ENCODE measurements at regions not wholly inside any gene's neighbourhood (a gene's known extent, or its start where the extent isn't known, plus 50 kb on each side); places are given as distances from the start of the nearest gene placed in this dataset.

DNA sequence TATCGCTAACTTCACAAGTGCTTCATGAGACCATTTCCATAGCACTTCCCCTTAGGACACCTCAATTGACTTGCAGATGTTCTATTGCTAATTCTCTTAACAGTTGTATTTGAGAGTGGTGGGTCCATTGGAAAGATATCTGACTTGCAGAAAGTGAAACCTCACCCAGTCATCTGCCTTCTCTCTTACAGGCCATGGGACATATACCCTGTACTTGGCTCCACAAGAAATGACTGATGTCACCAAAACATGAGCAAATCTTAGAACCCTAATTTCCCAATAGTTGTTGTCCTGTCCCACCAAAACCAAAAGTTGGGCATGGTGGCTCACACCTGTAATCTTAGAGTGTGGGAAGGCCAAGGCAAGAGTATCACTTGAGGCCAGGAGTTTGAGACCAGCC lies 101.9 kb upstream of the MAML3 start:
- no peak for DNase-seq (ENCODE audit: low read depth)
- no peak overlapping the region for H3K4me3 ChIP-seq (ENCODE audit: low read depth, low read length)
- TF ChIP-seq, protein P1, sequence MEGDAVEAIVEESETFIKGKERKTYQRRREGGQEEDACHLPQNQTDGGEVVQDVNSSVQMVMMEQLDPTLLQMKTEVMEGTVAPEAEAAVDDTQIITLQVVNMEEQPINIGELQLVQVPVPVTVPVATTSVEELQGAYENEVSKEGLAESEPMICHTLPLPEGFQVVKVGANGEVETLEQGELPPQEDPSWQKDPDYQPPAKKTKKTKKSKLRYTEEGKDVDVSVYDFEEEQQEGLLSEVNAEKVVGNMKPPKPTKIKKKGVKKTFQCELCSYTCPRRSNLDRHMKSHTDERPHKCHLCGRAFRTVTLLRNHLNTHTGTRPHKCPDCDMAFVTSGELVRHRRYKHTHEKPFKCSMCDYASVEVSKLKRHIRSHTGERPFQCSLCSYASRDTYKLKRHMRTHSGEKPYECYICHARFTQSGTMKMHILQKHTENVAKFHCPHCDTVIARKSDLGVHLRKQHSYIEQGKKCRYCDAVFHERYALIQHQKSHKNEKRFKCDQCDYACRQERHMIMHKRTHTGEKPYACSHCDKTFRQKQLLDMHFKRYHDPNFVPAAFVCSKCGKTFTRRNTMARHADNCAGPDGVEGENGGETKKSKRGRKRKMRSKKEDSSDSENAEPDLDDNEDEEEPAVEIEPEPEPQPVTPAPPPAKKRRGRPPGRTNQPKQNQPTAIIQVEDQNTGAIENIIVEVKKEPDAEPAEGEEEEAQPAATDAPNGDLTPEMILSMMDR (conservative IDR thresholded peaks at IDR 0.05; ENCODE audit: low read depth, low read length) = no peak

DNA sequence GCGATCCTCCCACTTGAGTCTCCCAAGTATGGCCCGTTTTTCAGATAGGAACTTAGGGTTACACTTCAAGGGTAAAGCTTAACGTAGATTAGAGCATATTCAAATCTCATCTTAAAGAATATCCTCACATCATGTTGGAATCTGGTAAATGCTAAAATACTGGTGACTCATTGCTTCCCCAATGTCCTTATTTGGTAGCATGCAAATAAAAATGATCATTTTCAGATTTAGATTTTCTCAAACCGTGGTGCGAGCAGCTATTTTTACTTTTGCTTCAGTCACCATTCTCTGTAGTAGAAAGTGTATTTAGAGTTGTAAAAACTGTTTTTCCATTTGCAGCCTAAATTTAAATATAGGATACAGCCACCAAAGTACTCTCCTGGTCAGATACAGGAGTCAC lies 101.5 kb upstream of the MAML3 start:
- no peak for DNase-seq (ENCODE audit: low read depth)
- H3K4me3 ChIP-seq (ENCODE audit: low read depth, low read length) = no peak overlapping the region
- TF ChIP-seq, protein P1 (conservative IDR thresholded peaks at IDR 0.05; ENCODE audit: low read depth, low read length) = no peak

DNA sequence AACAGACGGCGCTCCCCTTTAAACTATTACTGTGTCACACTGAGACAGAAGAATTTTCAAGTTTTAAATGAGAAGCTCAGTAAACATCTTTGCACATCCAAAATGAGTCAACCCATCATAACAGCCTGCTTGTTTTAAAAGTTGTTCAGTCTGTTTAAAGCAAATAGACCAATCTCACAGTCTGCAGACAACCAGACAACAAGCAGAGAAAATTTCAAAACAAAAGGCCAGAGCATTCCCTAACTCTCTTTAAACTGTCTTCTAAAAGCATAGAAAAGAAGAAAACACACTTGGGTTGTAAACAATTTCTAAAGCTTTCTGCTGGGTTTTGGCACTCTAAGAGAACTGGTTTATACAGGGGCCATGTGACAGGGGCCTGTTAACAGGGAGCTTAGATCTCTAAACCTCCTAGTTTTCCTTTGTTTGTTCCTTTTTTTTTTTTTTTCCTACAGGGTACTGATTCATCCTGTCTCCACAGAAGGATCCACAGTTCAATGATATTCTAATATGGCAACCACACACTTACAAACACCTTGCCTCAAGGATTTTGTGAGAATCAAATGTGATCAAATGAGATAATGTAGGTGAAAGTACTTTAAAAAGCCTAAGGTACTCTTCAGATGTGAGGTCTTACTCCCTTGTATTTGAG lies 100.8 kb upstream of the MAML3 start:
- TF ChIP-seq, protein P1 (conservative IDR thresholded peaks at IDR 0.05; ENCODE audit: low read depth, low read length) = no peak
- DNase-seq (ENCODE audit: low read depth) = no peak

DNA sequence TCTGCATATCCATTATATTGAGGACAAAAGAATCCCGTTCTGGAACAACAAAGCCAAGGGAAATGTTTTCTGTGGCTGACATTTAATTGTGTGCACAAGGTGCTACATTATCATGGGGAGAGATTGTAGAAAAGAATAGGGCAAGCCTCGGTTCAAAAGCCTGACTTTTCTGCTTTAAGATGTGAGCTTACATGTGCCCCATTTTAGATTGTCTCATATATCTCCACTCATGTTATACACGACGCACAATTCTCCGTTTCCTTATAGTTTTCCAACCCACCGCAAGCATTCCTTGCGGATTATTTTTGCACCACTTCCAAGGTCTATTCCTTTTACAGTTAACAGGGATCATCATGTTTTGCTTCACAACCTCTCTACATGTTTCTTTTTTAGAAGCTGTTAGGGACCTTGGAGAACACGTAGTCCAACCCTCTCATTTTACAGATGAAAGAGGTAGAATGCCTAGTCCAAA lies 99.6 kb upstream of the MAML3 start:
- H3K4me3 ChIP-seq (ENCODE audit: low read depth, low read length) = peak overlapping the region; percentile 66
- DNase-seq (ENCODE audit: low read depth) = no peak
- TF ChIP-seq, protein P1 (conservative IDR thresholded peaks at IDR 0.05; ENCODE audit: low read depth, low read length) = no peak

More for the DNA sequence above, 100.8 kb upstream of the MAML3 start:
- H3K4me3 ChIP-seq (ENCODE audit: low read depth, low read length) = no peak overlapping the region

DNA sequence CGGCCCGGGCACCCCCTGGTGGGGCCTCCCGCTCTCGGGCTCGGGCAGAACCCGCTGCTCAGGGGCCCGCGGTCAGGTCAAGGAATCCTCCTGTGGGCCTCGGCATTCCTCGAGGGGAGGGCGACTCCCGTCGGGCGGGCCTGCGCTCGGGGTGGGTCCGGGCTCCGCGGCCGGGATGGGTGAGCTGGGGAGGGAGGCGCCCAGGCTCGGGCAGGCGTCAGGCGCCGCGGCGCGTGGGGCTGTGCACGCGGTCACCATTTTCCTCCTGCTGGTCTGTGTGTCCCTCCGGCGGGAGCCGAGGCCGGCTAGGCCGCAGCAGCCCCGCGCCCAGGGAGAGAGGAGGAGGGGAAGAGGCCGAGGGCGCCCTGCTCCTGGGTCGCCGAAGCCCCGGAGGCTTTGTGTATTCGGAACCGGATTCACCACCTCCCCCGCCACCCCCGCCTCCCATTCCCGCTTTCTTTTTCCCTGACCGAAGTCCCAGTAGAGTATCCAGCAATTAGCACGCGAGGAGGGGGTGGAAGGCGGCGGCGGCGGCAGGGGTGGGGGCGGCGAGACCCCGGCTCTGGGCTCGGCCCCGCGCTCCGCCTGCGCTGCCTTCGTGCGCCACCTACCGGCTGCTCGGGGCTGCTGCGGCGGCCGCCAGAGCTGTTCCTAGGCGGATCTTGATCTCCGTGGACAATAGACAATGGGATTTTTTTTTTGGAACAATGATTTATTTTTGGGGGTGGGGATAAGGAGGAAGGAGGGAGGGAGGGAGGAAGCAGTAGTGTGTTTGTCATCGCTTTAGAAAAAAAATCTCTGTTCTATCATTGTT lies 99.0 kb upstream of the MAML3 start:
- TF ChIP-seq, protein P1 (conservative IDR thresholded peaks at IDR 0.05; ENCODE audit: low read depth, low read length) = peak; percentile 74
- peak overlapping the region; percentile 66 for H3K4me3 ChIP-seq (ENCODE audit: low read depth, low read length)
- no peak for DNase-seq (ENCODE audit: low read depth)

DNA sequence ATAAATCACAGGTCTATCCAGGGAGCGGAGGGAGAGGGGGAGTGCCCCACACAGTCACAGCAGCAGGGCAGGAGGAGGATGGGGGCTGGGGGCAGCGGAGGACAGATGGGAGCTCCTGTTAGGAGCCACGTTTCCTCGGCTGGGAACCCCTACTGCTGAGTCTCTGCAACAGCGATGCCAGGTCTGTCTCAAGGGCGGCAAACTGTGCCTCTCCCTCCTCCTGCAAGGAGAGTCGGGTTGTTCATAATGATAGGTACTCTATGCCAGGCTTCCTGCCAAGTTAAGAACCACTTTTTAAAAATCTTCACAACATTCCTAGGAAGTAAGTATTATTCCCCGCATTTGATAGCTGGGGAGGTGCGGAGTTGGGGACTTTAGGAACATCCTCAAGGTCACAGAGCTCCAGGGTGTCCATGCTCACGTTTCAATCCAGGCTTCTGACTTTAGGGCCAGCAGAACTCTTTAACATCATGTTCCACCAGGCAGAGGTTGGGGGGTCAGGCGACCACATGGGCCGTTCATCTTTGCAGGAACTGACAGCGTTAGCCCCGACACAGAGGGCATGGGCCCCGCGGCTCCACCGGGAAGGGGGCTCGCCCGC lies 98.3 kb upstream of the MAML3 start:
- H3K4me3 ChIP-seq (ENCODE audit: low read depth, low read length) = peak overlapping the region; percentile 66
- no peak for DNase-seq (ENCODE audit: low read depth)
- TF ChIP-seq, protein P1 (conservative IDR thresholded peaks at IDR 0.05; ENCODE audit: low read depth, low read length) = no peak
